Stimulated activated naive CD8-positive, alpha-beta T cell treated with anti-CD3 and anti-CD28 coated beads, Interleukin-15, amount 100 ng/mL, for 72 hours (primary cell): ENCODE measurements at regions not wholly inside any gene's neighbourhood (a gene's known extent, or its start where the extent isn't known, plus 50 kb on each side); places are given as distances from the start of the nearest gene placed in this dataset.

Experiments
- ATAC-seq: fragments of 150-1000 bp; cut with Tn5 transposase; 2 replicates; pipeline ENCODE4 v1.10.0; 2021; ENCODE audit warnings: mild to moderate bottlenecking, moderate library complexity
- DNase-seq, 2 donors: peaks; one replicate each; pipeline ENCODE4 v3.0.0; 2021 to 2022
- H3K27ac Mint-ChIP-seq, 2 donors: one replicate each; pipeline ENCODE4 v1.8.0; 2022; ENCODE audit warnings: mild to moderate bottlenecking in 2 of 2, mixed read lengths in 2 of 2, moderate library complexity in 2 of 2
- H3K27me3 Mint-ChIP-seq: one replicate; pipeline ENCODE4 v1.8.0; 2022; ENCODE audit warnings: mixed read lengths
- H3K4me1 Mint-ChIP-seq: one replicate; pipeline ENCODE4 v1.8.0; 2022; ENCODE audit warnings: mild to moderate bottlenecking, mixed read lengths
- H3K4me3 Mint-ChIP-seq, 2 donors: one replicate each; pipeline ENCODE4 v1.8.0; 2022; ENCODE audit warnings: mild to moderate bottlenecking in 2 of 2, mixed read lengths in 2 of 2, moderate library complexity in 1 of 2
- H3K9me3 Mint-ChIP-seq, 2 donors: one replicate each; pipeline ENCODE4 v1.8.0; 2022; ENCODE audit warnings: mixed read lengths in 2 of 2

- Mint-ChIP-seq H3K4me1 (no peaks in the 10 kb centered on the region), H3K27ac (no peak overlapping the region), H3K4me3 (no peak overlapping the region), H3K9me3 (peaks cover 3 to 6% of the 10 kb centered on the region in 2 donors), H3K27me3 (peaks cover 9% of the 10 kb centered on the region)
- DNase-seq (no peak), ATAC-seq (no peak)
Measured at GRCh38 chr20:60792941-60793340, 459.1 kb upstream of the CDH4 start.

- Mint-ChIP-seq H3K4me3 (no peak overlapping the region), H3K27me3 (peaks cover 9% of the 10 kb centered on the region), H3K9me3 (peaks cover 3 to 8% of the 10 kb centered on the region in 2 donors), H3K27ac (no peak overlapping the region), H3K4me1 (no peaks in the 10 kb centered on the region)
- DNase-seq = no peak
- ATAC-seq = no peak
Measured at GRCh38 chr20:60794674-60795073, 457.4 kb upstream of the CDH4 start.

- Mint-ChIP-seq H3K4me1 (no peaks in the 10 kb centered on the region), H3K4me3 (no peak overlapping the region), H3K27me3 (peaks cover 9% of the 10 kb centered on the region), H3K27ac (no peak overlapping the region), H3K9me3 (peaks cover 8 to 15% of the 10 kb centered on the region in 2 donors)
- ATAC-seq (no peak), DNase-seq (no peak)
Measured at GRCh38 chr20:60795651-60796050, 456.4 kb upstream of the CDH4 start.

GRCh38 chr20:60800185-60800584, 451.9 kb upstream of the CDH4 start:
- H3K27me3 Mint-ChIP-seq = peaks cover under 1% of the 10 kb centered on the region
- ATAC-seq (no peak), DNase-seq (no peak)
- no peaks in the 10 kb centered on the region for H3K4me1 Mint-ChIP-seq
- H3K4me3 Mint-ChIP-seq = no peak overlapping the region
- no peak overlapping the region for H3K27ac Mint-ChIP-seq
- peaks cover 15 to 33% of the 10 kb centered on the region in 2 donors for H3K9me3 Mint-ChIP-seq

- no peaks in the 10 kb centered on the region for H3K4me1 Mint-ChIP-seq
- ATAC-seq = no peak
- peaks cover 14 to 29% of the 10 kb centered on the region in 2 donors for H3K9me3 Mint-ChIP-seq
- no peaks in the 10 kb centered on the region for H3K27me3 Mint-ChIP-seq
- H3K27ac Mint-ChIP-seq = no peak overlapping the region
- H3K4me3 Mint-ChIP-seq = no peak overlapping the region
- no peak for DNase-seq
Measured at GRCh38 chr20:60802676-60803075, 449.4 kb upstream of the CDH4 start.

- Mint-ChIP-seq H3K4me1 (no peaks in the 10 kb centered on the region), H3K9me3 (peaks cover 12 to 25% of the 10 kb centered on the region in 2 donors), H3K27me3 (no peaks in the 10 kb centered on the region), H3K4me3 (no peak overlapping the region), H3K27ac (no peak overlapping the region)
- ATAC-seq = no peak
- no peak for DNase-seq
Measured at GRCh38 chr20:60803335-60804055, 448.6 kb upstream of the CDH4 start.

DNA sequence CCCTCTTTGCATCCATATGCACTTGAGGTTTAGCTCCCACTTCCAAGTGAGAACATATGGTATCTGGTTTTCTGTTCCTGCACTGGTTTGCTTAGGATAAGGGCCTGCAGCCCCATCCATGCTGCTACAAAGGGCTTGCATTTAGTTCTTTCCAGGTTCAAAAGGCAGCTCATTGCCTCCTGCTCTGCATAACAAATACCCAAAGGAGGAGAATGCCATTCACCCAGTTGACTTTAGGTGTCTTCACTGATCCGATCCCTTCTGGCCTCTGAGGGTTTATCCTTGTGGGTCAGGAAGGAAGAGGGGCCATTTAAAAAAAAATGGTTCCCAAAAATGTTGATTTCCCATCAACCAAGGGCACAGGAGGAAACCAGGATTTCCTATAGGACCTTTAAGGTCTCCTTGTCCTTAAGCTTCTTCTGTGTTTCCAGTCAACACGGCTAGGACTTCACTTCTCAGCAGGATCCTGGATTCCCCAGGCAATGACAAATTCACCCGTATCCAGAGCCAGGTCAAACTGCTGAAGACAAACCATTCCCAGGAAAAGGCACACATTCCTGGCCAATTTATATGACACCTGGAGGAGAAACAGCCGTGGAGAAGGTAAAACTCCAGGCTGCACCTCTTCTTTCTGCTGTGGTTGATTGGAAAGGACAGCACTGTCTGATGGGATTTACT, 447.7 kb upstream of the CDH4 start:
- Mint-ChIP-seq H3K4me1 (no peaks in the 10 kb centered on the region), H3K27me3 (no peaks in the 10 kb centered on the region), H3K27ac (no peak overlapping the region), H3K9me3 (peaks cover 12 to 25% of the 10 kb centered on the region in 2 donors), H3K4me3 (no peak overlapping the region)
- no peak for ATAC-seq
- DNase-seq = no peak

DNA sequence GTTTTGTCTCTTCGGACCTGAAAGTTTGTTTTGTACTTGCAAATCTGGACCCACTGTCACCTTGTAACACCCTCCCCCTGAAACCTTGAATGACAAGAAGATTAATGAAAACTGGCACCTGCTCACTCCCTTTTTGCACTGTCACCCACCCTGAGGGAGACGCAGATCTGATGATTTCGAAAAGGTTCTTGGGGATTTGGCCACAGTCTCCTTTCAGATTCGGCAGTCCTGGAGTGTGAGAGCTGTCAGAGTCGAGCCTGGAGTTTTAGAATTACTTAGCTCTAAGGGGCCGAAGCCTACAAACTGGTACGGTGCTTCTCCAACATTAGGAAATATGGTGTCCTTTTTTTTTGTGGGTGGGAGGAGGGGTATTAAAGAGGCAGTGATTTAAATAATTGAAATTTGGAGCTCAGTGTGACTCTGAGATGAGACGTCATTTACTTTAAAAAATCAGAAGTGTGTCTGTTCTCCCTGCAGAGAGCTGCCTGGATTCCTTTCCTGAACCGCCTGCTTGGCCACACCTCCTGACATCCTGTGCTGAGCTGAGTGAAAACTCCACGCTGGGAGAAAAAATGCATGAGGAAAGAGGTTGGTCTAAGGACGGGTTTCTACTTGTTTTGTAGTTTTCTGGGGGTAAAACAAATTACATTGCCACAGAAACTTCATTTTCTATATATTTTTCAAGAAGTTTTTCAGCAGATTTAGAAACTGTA, 447.0 kb upstream of the CDH4 start:
- no peak for DNase-seq
- H3K4me3 Mint-ChIP-seq = no peak overlapping the region
- no peaks in the 10 kb centered on the region for H3K4me1 Mint-ChIP-seq
- H3K27ac Mint-ChIP-seq = no peak overlapping the region
- ATAC-seq = no peak
- peaks cover 11 to 23% of the 10 kb centered on the region in 2 donors for H3K9me3 Mint-ChIP-seq
- H3K27me3 Mint-ChIP-seq = no peaks in the 10 kb centered on the region

DNA sequence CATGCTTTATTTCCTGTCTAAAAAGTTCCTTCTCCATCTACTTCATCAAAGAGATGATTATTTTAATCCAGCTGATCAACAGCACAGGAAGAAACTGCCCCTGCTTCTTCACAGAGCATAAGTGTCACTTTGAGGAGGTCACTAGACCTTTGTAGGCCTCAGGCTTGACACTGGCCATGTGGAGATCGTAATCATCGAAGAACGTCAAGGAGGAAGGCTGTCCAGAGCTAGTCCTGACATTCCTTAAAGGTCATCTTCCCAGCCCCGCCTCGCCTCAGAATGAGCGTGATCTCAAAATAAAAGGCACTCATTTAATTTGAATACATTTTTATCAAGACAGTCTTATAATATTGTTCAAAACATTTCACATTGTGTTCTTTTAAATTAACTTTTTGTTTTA, 445.7 kb upstream of the CDH4 start:
- no peak overlapping the region for H3K27ac Mint-ChIP-seq
- no peak overlapping the region for H3K4me3 Mint-ChIP-seq
- peaks cover 2 to 20% of the 10 kb centered on the region in 2 donors for H3K9me3 Mint-ChIP-seq
- ATAC-seq (no peak), DNase-seq (no peak)
- no peaks in the 10 kb centered on the region for H3K27me3 Mint-ChIP-seq
- H3K4me1 Mint-ChIP-seq = no peaks in the 10 kb centered on the region

DNA sequence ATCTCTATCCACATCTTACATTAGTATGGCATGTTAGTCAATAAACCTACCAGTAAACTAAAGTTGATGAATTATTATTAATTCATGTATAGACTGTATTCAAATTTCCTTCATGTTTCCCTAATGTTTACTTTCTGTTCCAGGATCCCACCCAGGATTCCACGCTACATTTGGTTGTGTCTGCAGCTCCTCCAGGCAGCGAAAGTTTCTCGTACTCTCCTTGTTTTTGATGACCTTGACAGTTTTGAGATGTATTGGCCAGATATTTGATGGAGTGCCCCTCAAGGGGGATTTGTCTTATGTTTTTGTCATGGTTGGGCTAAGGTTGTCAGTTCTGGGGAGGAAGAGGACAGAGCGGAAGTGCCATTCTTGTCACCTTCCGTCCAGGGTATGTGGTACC, 445.2 kb upstream of the CDH4 start:
- H3K4me1 Mint-ChIP-seq = no peaks in the 10 kb centered on the region
- H3K4me3 Mint-ChIP-seq = no peak overlapping the region
- DNase-seq (no peak), ATAC-seq (no peak)
- H3K27me3 Mint-ChIP-seq = no peaks in the 10 kb centered on the region
- no peak overlapping the region for H3K27ac Mint-ChIP-seq
- H3K9me3 Mint-ChIP-seq = peaks cover 0 to 20% of the 10 kb centered on the region in 2 donors

- no peak overlapping the region for H3K27ac Mint-ChIP-seq
Measured at GRCh38 chr20:60808003-60808672, 443.9 kb upstream of the CDH4 start.

GRCh38 chr20:60808701-60809100, 443.4 kb upstream of the CDH4 start:
- ATAC-seq = no peak
- no peak for DNase-seq
- no peak overlapping the region for H3K27ac Mint-ChIP-seq
- no peaks in the 10 kb centered on the region for H3K4me1 Mint-ChIP-seq
- H3K27me3 Mint-ChIP-seq = no peaks in the 10 kb centered on the region
- no peak overlapping the region for H3K4me3 Mint-ChIP-seq
- peaks cover 0 to 14% of the 10 kb centered on the region in 2 donors for H3K9me3 Mint-ChIP-seq

More at GRCh38 chr20:60808003-60808672, 443.9 kb upstream of the CDH4 start:
- Mint-ChIP-seq H3K27me3 (no peaks in the 10 kb centered on the region), H3K4me1 (no peaks in the 10 kb centered on the region), H3K9me3 (peaks cover 0 to 14% of the 10 kb centered on the region in 2 donors), H3K4me3 (no peak overlapping the region)
- no peak for ATAC-seq
- DNase-seq = no peak

DNA sequence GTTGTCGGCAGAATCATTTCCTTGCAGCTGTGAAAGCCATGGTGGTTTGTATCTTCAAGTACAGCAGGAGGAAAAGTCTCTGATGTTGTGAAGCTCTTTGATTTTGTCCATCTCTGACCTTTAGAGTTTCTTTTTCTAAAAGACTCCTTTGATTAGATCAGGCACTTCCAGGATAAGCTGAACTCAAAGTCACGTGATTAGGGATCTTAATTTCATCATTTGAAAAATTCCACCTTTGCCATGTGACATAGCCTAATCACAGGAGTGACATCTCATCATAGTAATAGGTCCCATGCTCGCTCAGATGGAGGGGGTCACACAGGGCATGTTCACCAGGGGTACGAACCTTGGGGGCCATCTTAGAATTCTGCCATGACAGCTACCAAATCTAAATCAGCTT, 441.5 kb upstream of the CDH4 start:
- DNase-seq (no peak), ATAC-seq (no peak)
- Mint-ChIP-seq H3K27me3 (no peaks in the 10 kb centered on the region), H3K4me1 (no peaks in the 10 kb centered on the region), H3K9me3 (peaks cover under 1 to 14% of the 10 kb centered on the region in 2 donors), H3K4me3 (no peak overlapping the region), H3K27ac (no peak overlapping the region)

DNA sequence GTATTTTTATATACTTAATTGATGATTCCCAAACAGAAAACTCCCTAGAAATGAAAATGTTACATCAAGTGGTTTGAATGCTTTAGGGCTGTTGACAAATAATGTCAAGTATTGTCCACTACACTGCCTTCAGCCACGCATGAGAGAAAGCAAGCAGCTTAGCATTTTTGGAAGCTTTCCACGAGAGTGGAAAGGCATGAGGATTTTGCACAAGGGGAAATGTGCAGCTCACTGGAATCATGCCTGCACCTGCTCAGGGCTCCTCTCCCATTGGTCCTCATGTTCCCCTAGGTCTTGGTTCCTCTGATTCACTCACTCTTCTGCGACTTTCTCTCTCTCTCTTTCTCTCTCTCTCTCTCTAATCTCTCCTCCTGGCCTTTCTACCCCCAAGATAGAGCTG, 439.5 kb upstream of the CDH4 start:
- no peaks in the 10 kb centered on the region for H3K27me3 Mint-ChIP-seq

GRCh38 chr20:60813066-60813465, 439.0 kb upstream of the CDH4 start:
- Mint-ChIP-seq H3K4me1 (no peaks in the 10 kb centered on the region), H3K27me3 (no peaks in the 10 kb centered on the region), H3K27ac (no peak overlapping the region), H3K4me3 (no peak overlapping the region), H3K9me3 (peaks cover 10 to 25% of the 10 kb centered on the region in 2 donors)
- no peak for DNase-seq
- ATAC-seq = no peak

More for the DNA sequence above, 439.5 kb upstream of the CDH4 start:
- H3K4me1 Mint-ChIP-seq = no peaks in the 10 kb centered on the region
- no peak overlapping the region for H3K4me3 Mint-ChIP-seq
- DNase-seq = no peak
- ATAC-seq = no peak
- no peak overlapping the region for H3K27ac Mint-ChIP-seq
- peaks cover 10 to 25% of the 10 kb centered on the region in 2 donors for H3K9me3 Mint-ChIP-seq
